Stimulated activated CD4-positive, alpha-beta T cell treated with anti-CD3 and anti-CD28 coated beads, TNF-alpha, amount 100 ng/mL, for 24 hours (primary cell): ENCODE measurements at regions not wholly inside any gene's neighbourhood (a gene's known extent, or its start where the extent isn't known, plus 50 kb on each side); places are given as distances from the start of the nearest gene placed in this dataset.
"Not testable (repeated sequence)": the region's sequence is repeated elsewhere in the genome, so short reads cannot be mapped to it uniquely, and the experiment has no call there.

ENCODE experiments used
- DNase-seq, 3 experiments: peaks; one replicate each; pipeline ENCODE4 v3.0.0-alpha.2; 2020; ENCODE audit warnings: low read depth in 3 of 3

DNA sequence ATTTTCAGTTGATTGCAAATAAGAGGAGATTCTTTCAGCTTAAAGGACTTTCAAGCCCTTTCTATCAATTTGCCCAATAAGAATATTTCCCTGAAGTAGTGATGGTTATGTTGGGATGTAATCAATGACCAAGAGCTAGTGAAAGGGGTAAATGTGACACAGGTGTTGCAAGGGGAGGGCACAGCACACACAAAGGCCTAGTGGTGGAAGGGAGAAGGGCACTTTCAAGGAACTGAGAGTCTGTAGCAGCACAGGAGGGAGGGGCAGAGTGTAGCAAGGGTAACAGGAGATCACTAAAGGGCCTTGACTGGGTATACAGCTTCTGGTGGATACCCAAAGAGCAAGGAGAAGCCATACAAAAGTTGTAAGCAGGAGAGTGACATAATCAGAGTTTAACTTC is 217.8 kb upstream of the ARHGEF26 start:
- no peak for DNase-seq

DNA sequence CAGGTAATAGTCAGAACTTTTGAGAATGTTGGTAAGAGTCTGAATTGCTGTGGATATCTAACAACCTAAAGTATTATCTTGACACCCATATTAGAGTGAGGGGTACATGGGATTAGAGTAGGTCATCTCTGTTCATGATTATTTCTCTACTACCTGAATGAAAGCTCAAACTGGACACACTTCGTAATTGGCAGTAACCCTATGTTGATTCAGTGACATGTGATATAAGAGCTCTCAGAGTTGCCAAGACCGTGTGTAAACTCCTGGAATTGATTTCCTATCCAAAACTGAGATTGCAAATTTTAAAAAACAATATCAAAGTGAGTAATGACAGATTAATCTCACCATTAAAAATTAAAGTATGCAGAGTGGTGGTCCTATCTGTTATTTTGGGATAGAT is 214.8 kb upstream of the ARHGEF26 start:
- no peak for DNase-seq

- no peak for DNase-seq
Measured at GRCh38 chr3:153910387-153910786, 210.8 kb upstream of the ARHGEF26 start.

DNA sequence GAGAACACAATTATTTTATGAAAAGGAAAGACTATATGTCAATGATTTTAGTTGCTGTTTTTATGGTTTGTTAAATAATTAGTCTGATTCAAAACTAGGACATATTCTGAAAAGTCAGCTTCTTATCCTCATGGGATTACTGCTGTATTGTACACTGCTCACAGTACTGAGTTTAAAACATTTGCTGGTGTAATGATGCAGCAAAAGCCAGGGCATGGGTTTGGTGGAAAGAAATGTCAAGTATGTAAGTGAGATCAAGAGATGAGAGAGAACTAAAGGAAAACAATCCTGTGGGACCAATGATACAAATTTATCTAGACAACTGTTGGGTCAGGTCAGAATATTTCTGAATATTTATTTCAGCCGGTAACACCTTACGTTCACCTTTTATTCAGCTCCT is 210.1 kb upstream of the ARHGEF26 start:
- DNase-seq = no peak

DNA sequence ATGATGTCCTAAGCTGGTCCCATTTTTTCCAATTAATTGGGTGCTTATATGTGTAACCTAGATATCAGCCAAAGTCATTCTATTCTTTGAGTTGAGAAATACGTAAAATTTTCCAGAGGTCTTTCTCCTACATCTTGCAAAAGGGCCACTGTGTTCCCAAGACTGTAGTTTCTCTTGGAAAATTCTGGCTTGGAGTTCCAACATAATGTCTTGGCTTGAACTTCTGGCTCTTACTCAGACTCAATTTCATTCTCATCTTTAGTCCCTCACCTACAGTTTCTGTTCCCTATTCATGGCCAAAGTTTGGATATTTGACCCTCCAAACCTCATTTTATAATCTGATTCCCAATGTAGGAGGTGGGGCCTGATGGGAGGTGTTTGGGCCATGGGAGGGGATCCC is 201.4 kb upstream of the ARHGEF26 start:
- DNase-seq = no peak

GRCh38 chr3:153921826-153922225 is 199.4 kb upstream of the ARHGEF26 start:
- DNase-seq = no peak

GRCh38 chr3:153925841-153926514 is 195.2 kb upstream of the ARHGEF26 start:
- no peak for DNase-seq

GRCh38 chr3:153927107-153927506 is 194.1 kb upstream of the ARHGEF26 start:
- DNase-seq = no peak

DNA sequence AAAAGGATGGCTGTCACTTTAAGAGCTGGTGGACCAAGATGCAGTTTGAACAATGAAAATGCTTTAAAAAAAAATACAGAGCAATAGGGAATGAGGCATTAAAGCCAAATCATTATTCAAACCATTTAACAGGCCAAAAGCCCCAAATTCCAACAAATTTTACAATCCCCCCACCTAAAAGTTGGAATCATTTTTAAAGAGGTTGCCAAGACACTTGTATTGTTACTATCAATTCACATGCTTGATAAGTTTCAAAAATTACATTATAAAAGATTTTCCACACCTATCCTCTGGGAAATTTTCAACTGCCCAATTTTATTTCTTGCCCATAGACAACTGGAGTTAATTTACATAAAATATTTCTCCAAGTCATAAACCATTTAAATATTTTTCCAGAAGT is 192.3 kb upstream of the ARHGEF26 start:
- DNase-seq = no peak

GRCh38 chr3:153933481-153933880 is 187.7 kb upstream of the ARHGEF26 start:
- DNase-seq = not testable (repeated sequence)

GRCh38 chr3:153944084-153944483 is 177.1 kb upstream of the ARHGEF26 start:
- no peak for DNase-seq

DNA sequence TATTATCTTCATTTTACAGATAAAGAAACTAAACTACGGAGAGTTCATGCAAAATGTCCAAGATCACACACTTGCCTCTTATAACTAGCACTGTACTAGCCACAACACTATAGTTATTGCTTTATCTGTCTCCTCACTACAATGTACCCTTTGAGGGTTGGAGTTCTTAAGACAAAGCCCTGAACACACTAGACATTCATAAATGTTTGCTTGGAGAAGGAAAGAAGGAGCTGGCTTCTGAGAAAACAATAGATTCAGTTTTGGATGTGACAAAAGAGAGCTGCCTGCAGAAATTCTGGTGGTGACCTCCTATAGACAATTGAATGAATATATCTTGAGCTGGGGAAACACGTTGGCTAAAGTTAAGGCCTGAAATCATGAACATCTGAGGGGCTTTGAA is 169.9 kb upstream of the ARHGEF26 start:
- DNase-seq = no peak

- DNase-seq = no peak
Measured at GRCh38 chr3:153952091-153952490, 169.1 kb upstream of the ARHGEF26 start.

DNA sequence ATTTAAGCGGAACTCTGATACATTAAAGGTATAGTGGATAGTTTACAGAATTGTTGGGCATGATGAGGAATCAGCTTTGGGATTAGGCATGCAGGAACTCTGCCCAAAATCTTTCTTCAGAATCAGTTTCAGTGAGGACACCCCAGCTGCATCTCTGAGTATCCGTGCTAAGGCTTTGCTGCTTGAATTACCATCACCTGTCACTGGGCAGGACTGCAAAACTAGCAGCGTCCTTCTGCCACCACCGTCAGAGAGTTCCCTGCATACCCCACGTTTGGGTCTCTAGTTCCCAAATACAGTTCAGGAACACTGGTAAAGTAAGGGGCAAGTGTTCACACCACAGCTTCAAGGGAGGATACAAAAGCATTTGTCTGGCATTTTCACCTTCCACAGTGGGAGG is 164.6 kb upstream of the ARHGEF26 start:
- no peak for DNase-seq

DNA sequence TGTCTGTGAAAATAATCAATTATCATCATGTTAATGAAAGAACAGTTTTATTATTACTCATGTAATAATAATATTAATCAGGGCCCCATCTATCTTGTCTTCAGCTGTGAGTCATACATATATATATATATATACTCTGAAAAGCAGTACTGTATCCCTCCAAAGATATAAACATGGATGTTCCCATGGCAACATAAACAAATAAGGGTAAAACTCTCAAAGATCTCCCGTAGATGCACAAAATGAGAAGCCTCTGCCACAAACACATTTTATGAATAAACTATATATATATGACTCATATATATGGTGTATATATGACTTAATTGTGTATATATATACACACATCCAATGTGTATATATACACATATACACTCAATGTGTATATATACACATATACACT is 163.8 kb upstream of the ARHGEF26 start:
- no peak for DNase-seq

GRCh38 chr3:153958635-153959595 is 162.3 kb upstream of the ARHGEF26 start:
- no peak for DNase-seq

GRCh38 chr3:153960458-153961074 is 160.6 kb upstream of the ARHGEF26 start:
- DNase-seq = no peak

GRCh38 chr3:153961494-153961893 is 159.7 kb upstream of the ARHGEF26 start:
- DNase-seq = no peak

DNA sequence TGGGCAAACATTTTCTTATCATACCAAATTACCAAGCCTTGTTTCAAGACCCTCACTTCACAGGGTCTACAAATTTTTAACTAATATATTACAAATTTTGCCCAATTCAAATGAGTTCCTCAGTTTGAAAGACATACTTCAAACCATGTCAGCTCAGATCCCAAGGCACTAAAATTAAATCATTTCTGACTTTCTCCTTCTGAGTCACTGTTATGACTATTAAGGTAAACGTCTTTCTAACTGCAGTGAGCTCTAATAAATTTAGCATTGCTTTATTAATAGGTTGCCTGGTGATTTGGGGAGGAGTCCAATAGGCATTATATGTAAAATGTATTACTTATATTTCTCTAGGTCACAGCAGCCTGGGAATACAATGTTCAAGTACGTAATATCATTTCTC is 158.2 kb upstream of the ARHGEF26 start:
- no peak for DNase-seq

GRCh38 chr3:153967260-153967659 is 153.9 kb upstream of the ARHGEF26 start:
- DNase-seq = no peak

DNA sequence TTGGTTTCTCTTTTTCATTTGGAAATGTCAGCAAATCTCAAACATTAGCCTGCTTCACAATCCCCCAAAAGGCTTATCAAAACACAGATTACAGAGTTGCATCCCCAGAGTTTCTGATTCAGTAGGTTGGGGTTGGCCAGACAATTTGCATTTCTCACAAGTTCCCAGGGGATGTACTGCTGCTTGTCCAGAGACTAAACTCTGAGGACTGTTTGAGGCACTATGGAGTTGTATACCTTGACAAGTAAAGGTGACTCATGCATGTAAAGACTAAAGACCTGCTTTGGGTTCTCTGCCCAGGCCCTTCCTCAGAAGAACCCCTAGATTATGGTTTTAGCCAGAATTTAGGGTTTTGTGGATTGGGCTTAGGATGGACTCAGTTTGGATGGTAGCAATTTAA is 151.1 kb upstream of the ARHGEF26 start:
- DNase-seq = no peak

DNA sequence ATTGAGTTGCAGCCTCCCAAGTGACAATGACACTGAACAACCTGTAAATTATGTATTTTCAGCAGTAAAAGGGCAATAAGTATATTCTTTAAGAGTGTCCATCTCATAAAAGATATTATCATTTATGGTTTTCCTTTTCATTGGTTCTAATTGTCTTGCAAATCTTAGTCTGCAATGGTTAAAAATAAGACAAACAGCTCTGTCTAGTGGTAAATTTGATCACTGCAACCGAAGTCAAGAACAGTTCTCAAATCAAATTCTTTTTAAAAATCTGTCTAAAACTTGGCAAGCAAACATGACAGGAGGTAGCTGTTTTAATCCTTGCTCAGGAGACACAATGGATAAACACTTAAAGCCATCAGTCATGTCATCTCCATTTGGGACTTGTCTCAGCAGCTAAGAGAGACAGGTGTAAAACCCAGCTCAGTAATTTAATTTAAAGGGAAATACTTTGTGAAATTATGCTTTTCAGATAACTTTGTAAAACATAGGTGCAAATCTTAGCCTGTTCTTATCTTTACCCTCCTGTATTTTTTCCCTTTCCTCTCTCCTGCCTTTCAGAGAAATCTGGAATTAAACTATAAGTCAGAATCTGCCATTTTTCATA is 150.3 kb upstream of the ARHGEF26 start:
- DNase-seq = no peak
